ENCODE measurements at regions not wholly inside any gene's neighbourhood (a gene's known extent, or its start where the extent isn't known, plus 50 kb on each side); places are given as distances from the start of the nearest gene placed in this dataset.

DNA sequence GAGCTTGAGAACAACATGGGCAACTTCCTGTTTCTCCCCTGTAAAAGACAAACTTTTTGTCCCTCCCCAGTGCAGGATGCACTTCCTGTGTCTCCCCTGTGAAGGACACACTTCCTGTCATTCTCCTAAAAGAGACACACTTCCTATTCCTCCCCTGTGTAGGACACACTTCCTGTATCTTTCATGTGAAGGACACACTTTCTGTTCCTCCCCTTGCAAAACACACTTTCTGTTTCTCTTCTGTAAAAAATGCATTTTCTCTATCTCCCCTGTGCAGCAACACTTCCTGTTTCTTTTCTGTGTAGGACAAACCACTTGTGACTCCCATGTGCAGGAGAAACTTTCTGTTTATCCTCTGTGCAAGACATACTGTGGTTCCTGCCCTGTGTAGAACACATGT, 488.6 kb upstream of the USP9Y start:
- H3K9ac ChIP-seq (ENCODE audit: low read length) = no peak overlapping the region
- ChIA-PET CTCF (no interaction called here), POLR2A (ENCODE audit: unreplicated experiment) (no interaction called here)
- intact Hi-C loops (cut with micrococcal nuclease) = no loop called here
- no TSS peak for BruUV-seq (replicated peaks)
- no peak overlapping the region for H2AFZ ChIP-seq (ENCODE audit: low read length)
- DNase-seq (no peak), ATAC-seq (no peak)
- no peaks in the 10 kb centered on the region for H3F3A ChIP-seq (ENCODE audit: low read length, unreplicated experiment)
- no peak overlapping the region for H3K27ac ChIP-seq (ENCODE audit: low read length)
- no peaks in the 10 kb centered on the region for H3K9me3 ChIP-seq (ENCODE audit: low read length)
- TF ChIP-seq EZH2phosphoT487 (IDR thresholded peaks at IDR 0.05; ENCODE audit: borderline replicate concordance, low read length) (no peak), EZH2 (IDR thresholded peaks at IDR 0.05; ENCODE audit: low read length, unreplicated experiment) (no peak)
- TF ChIP-seq, protein P1, sequence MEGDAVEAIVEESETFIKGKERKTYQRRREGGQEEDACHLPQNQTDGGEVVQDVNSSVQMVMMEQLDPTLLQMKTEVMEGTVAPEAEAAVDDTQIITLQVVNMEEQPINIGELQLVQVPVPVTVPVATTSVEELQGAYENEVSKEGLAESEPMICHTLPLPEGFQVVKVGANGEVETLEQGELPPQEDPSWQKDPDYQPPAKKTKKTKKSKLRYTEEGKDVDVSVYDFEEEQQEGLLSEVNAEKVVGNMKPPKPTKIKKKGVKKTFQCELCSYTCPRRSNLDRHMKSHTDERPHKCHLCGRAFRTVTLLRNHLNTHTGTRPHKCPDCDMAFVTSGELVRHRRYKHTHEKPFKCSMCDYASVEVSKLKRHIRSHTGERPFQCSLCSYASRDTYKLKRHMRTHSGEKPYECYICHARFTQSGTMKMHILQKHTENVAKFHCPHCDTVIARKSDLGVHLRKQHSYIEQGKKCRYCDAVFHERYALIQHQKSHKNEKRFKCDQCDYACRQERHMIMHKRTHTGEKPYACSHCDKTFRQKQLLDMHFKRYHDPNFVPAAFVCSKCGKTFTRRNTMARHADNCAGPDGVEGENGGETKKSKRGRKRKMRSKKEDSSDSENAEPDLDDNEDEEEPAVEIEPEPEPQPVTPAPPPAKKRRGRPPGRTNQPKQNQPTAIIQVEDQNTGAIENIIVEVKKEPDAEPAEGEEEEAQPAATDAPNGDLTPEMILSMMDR (conservative IDR thresholded peaks at IDR 0.05; ENCODE audit: low read depth, low read length) = no peak
- no peaks in the 10 kb centered on the region for H3K36me3 ChIP-seq (ENCODE audit: low read depth, low read length)
- H3K4me2 ChIP-seq (ENCODE audit: low read length) = no peak overlapping the region
- no peaks in the 10 kb centered on the region for H3K9me2 ChIP-seq (replicated peaks; ENCODE audit: low read length)
- H4K20me1 ChIP-seq (ENCODE audit: low read length) = no peaks in the 10 kb centered on the region
- no peaks in the 10 kb centered on the region for H3K27me3 ChIP-seq (ENCODE audit: low read length)
- no peaks in the 10 kb centered on the region for H3K79me2 ChIP-seq (ENCODE audit: low read length)
- H3K4me3 ChIP-seq (ENCODE audit: low read length) = no peak overlapping the region
- no peaks in the 10 kb centered on the region for H3K4me1 ChIP-seq (ENCODE audit: insufficient read depth, low read length)

DNA sequence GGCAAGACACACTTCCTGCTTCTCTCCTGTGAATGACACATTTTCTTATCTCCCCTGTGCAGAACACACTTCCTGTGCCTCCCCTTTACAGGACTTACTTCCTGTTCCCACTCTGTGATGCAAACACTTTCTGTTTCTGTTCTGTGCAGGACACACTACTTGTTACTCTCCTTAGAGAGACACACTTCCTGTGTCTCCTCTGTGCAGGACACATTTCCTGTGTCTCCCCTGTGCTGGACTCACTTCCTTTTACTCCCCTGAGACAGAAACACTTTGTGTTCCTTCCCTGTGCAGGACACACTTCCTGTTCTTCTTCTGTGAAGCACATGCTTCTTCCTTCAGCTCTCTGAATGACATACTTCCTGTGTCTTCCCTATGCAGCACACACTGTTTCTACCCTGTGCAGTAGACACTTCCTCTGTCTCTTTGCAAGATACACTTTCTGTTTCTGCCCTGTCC, 485.4 kb upstream of the USP9Y start:
- H3K9me3 ChIP-seq (ENCODE audit: low read length) = no peaks in the 10 kb centered on the region
- no peak overlapping the region for H3K9ac ChIP-seq (ENCODE audit: low read length)
- no peaks in the 10 kb centered on the region for H3F3A ChIP-seq (ENCODE audit: low read length, unreplicated experiment)
- ChIA-PET POLR2A (ENCODE audit: unreplicated experiment) (no interaction called here), CTCF (no interaction called here)
- H3K4me3 ChIP-seq (ENCODE audit: low read length) = no peak overlapping the region
- no peaks in the 10 kb centered on the region for H4K20me1 ChIP-seq (ENCODE audit: low read length)
- H3K9me2 ChIP-seq (replicated peaks; ENCODE audit: low read length) = no peaks in the 10 kb centered on the region
- H2AFZ ChIP-seq (ENCODE audit: low read length) = no peak overlapping the region
- ATAC-seq = no peak
- BruUV-seq (replicated peaks) = no TSS peak
- no peaks in the 10 kb centered on the region for H3K27me3 ChIP-seq (ENCODE audit: low read length)
- no peak overlapping the region for H3K27ac ChIP-seq (ENCODE audit: low read length)
- no peak for DNase-seq
- H3K79me2 ChIP-seq (ENCODE audit: low read length) = no peaks in the 10 kb centered on the region
- H3K4me1 ChIP-seq (ENCODE audit: insufficient read depth, low read length) = no peaks in the 10 kb centered on the region
- TF ChIP-seq, protein P1 (conservative IDR thresholded peaks at IDR 0.05; ENCODE audit: low read depth, low read length) = no peak
- TF ChIP-seq EZH2 (IDR thresholded peaks at IDR 0.05; ENCODE audit: low read length, unreplicated experiment) = no peak
- TF ChIP-seq EZH2phosphoT487 (IDR thresholded peaks at IDR 0.05; ENCODE audit: borderline replicate concordance, low read length) = no peak
- intact Hi-C loops (cut with micrococcal nuclease) = no loop called here
- no peak overlapping the region for H3K4me2 ChIP-seq (ENCODE audit: low read length)
- no peaks in the 10 kb centered on the region for H3K36me3 ChIP-seq (ENCODE audit: low read depth, low read length)

- Histone ChIP-seq H3K4me3 (ENCODE audit: low read length) (no peak overlapping the region), H3K36me3 (ENCODE audit: low read depth, low read length) (no peaks in the 10 kb centered on the region), H4K20me1 (ENCODE audit: low read length) (no peaks in the 10 kb centered on the region), H3K9ac (ENCODE audit: low read length) (no peak overlapping the region), H3K9me2 (replicated peaks; ENCODE audit: low read length) (no peaks in the 10 kb centered on the region), H3K4me2 (ENCODE audit: low read length) (no peak overlapping the region), H3F3A (ENCODE audit: low read length, unreplicated experiment) (no peaks in the 10 kb centered on the region), H3K9me3 (ENCODE audit: low read length) (no peaks in the 10 kb centered on the region), H2AFZ (ENCODE audit: low read length) (no peak overlapping the region), H3K79me2 (ENCODE audit: low read length) (no peaks in the 10 kb centered on the region), H3K27ac (ENCODE audit: low read length) (no peak overlapping the region), H3K27me3 (ENCODE audit: low read length) (no peaks in the 10 kb centered on the region), H3K4me1 (ENCODE audit: insufficient read depth, low read length) (no peaks in the 10 kb centered on the region)
- ChIA-PET POLR2A (ENCODE audit: unreplicated experiment) (no interaction called here), CTCF (no interaction called here)
- intact Hi-C loops (cut with micrococcal nuclease) = no loop called here
- DNase-seq (no peak), ATAC-seq (no peak)
- TF ChIP-seq EZH2phosphoT487 (IDR thresholded peaks at IDR 0.05; ENCODE audit: borderline replicate concordance, low read length) (no peak), EZH2 (IDR thresholded peaks at IDR 0.05; ENCODE audit: low read length, unreplicated experiment) (no peak)
- TF ChIP-seq, protein P1 (conservative IDR thresholded peaks at IDR 0.05; ENCODE audit: low read depth, low read length) = no peak
- no TSS peak for BruUV-seq (replicated peaks)
Measured at GRCh38 chrY:12230921-12231320, 470.1 kb upstream of the USP9Y start.

Data from PC-3 (cell line).